Esophagus squamous epithelium (tissue), 4 donors: ENCODE measurements at regions not wholly inside any gene's neighbourhood (a gene's known extent, or its start where the extent isn't known, plus 50 kb on each side); places are given as distances from the start of the nearest gene placed in this dataset.

Source experiments
- POLR2A ChIP-seq, 4 donors: fragments of 450-650 bp; IDR thresholded peaks; one replicate each; pipeline ENCODE4 v1.6.1; 2017; ENCODE audit warnings: antibody characterized with exemption in 4 of 4, mild to moderate bottlenecking in 4 of 4, moderate library complexity in 3 of 4
- TF ChIP-seq, protein P1 (sequence below), 6 experiments: fragments of 450-650 bp in 4 of 6; fragments of 200-600 bp in 2 of 6; sonication (generic) in 2 of 6; IDR thresholded peaks; one replicate each; pipeline ENCODE4 v1.5.1; 2016 to 2019; ENCODE audit warnings: antibody characterized with exemption in 6 of 6, mild to moderate bottlenecking in 4 of 6, moderate library complexity in 4 of 6

DNA sequence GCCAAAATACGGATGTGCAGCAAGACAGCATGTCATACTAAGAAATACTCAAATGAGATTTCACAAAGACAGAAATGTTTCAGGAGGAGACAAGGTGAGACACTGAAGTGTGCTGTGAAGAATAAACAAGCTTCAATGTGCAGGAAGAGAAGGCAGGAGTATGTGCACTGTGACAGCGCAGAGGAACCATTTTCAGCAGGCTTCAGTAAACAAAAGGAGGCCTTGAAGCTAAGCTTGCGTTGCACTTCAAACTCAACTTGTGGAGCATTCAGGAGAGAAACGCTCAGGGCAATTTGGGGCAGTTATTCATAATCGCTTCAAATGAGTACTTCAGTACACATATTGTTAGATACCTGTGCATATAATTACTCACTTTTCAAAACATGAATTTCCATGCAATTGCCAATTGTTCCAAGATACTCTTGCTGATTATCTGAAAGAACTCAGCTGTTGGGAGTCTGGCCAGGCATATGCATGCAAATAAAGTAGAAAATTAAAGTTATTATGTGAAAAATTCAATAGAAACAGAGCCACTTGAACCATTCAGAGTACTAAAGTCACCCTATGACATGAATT, 234.2 kb upstream of the OPRM1 start:
- TF ChIP-seq, protein P1, sequence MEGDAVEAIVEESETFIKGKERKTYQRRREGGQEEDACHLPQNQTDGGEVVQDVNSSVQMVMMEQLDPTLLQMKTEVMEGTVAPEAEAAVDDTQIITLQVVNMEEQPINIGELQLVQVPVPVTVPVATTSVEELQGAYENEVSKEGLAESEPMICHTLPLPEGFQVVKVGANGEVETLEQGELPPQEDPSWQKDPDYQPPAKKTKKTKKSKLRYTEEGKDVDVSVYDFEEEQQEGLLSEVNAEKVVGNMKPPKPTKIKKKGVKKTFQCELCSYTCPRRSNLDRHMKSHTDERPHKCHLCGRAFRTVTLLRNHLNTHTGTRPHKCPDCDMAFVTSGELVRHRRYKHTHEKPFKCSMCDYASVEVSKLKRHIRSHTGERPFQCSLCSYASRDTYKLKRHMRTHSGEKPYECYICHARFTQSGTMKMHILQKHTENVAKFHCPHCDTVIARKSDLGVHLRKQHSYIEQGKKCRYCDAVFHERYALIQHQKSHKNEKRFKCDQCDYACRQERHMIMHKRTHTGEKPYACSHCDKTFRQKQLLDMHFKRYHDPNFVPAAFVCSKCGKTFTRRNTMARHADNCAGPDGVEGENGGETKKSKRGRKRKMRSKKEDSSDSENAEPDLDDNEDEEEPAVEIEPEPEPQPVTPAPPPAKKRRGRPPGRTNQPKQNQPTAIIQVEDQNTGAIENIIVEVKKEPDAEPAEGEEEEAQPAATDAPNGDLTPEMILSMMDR (IDR thresholded peaks at IDR 0.05): no peak
- no peak for TF ChIP-seq POLR2A (IDR thresholded peaks at IDR 0.05)
